Activated B cell treated with CpG ODN at 0.5 μM for 24 hours (primary cell): ENCODE measurements at regions not wholly inside any gene's neighbourhood (a gene's known extent, or its start where the extent isn't known, plus 50 kb on each side); places are given as distances from the start of the nearest gene placed in this dataset.

Experiments
- ATAC-seq: fragments of 200-7000 bp; cut with Tn5 transposase; one replicate; pipeline ENCODE4 v1.10.0; 2021; ENCODE audit warnings: low read depth, mild to moderate bottlenecking, moderate library complexity
- CTCF ChIA-PET: fragments of 350-600 bp; sonication (Branson Sonifier 250); formaldehyde crosslinking; loops from one replicate; lab custom pipeline; 2021; ENCODE audit warnings: antibody characterized with exemption; lab: Charles Lee
- POLR2A ChIA-PET: fragments of 350-600 bp; sonication (Branson Sonifier 250); formaldehyde crosslinking; loops from one replicate; lab custom pipeline; 2021; ENCODE audit warnings: antibody characterized with exemption; lab: Charles Lee
- DNase-seq: peaks from one replicate; pipeline ENCODE4 v3.0.0; 2022
- H3K27ac Mint-ChIP-seq: one replicate; pipeline ENCODE4 v1.8.0; 2020; ENCODE audit warnings: mixed read lengths
- H3K27me3 Mint-ChIP-seq: one replicate; pipeline ENCODE4 v1.8.0; 2021; ENCODE audit warnings: mixed read lengths
- H3K36me3 Mint-ChIP-seq: one replicate; pipeline ENCODE4 v1.8.0; 2021; ENCODE audit warnings: low read depth, mixed read lengths
- H3K4me1 Mint-ChIP-seq: one replicate; pipeline ENCODE4 v1.8.0; 2021; ENCODE audit warnings: mixed read lengths
- H3K4me3 Mint-ChIP-seq: one replicate; pipeline ENCODE4 v1.8.0; 2020; ENCODE audit warnings: mild to moderate bottlenecking, mixed read lengths
- H3K9me3 Mint-ChIP-seq: one replicate; pipeline ENCODE4 v1.8.0; 2020; ENCODE audit warnings: mixed read lengths
- CTCF ChIP-seq: fragments of 200-600 bp; IDR thresholded peaks from one replicate; pipeline ENCODE4 v1.8.0; 2022; ENCODE audit warnings: antibody characterized with exemption, mild to moderate bottlenecking
- intact Hi-C: fragments of 100-400 bp; cut with micrococcal nuclease; formaldehyde crosslinking; loops from one replicate; pipeline ENCODE4 v1.15.1; 2024

- Mint-ChIP-seq H3K27me3 (no peaks in the 10 kb centered on the region), H3K36me3 (no peaks in the 10 kb centered on the region), H3K9me3 (no peaks in the 10 kb centered on the region), H3K4me1 (no peaks in the 10 kb centered on the region), H3K27ac (no peak overlapping the region), H3K4me3 (no peak overlapping the region)
- no peak for DNase-seq
- no peak for TF ChIP-seq CTCF
- ChIA-PET POLR2A (no interaction called here), CTCF (interaction anchor here (1.4 kb wide), 1 partner anchor 456 kb away, joined by 3 read pairs; no protein-coding TSS in a partner anchor)
- no peak for ATAC-seq
- intact Hi-C loops = no loop called here
Measured at GRCh38 chr13:47418206-47418920, 521.5 kb upstream of the HTR2A start.

GRCh38 chr13:47417485-47417884, 520.6 kb upstream of the HTR2A start:
- no peaks in the 10 kb centered on the region for H3K9me3 Mint-ChIP-seq

DNA sequence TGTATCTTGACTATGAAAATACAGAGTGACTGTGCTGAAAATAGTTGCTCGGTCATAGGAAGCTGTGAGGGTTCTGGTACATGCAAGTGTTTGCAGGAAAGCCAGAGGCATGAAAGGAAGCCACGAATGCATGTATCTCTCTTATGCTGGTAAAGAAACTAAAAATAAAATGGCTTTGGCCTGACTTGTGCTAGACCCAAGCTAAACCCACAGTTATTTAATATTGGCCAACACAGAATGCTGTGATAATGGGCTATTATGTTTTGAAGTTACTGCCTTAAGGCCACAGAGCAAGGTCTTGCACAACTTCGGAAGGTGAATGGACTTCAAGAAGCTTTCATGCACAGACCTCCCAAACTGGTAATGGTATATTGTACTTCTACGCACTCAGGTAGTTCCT, 518.2 kb upstream of the HTR2A start:
- intact Hi-C loops = no loop called here
- H3K36me3 Mint-ChIP-seq = no peaks in the 10 kb centered on the region
- H3K4me3 Mint-ChIP-seq = no peak overlapping the region
- no peak for TF ChIP-seq CTCF
- no peak for DNase-seq
- no peaks in the 10 kb centered on the region for H3K27me3 Mint-ChIP-seq
- H3K9me3 Mint-ChIP-seq = no peaks in the 10 kb centered on the region
- ChIA-PET CTCF (no interaction called here), POLR2A (no interaction called here)
- ATAC-seq = no peak
- H3K4me1 Mint-ChIP-seq = no peaks in the 10 kb centered on the region
- H3K27ac Mint-ChIP-seq = no peak overlapping the region

More at GRCh38 chr13:47417485-47417884, 520.6 kb upstream of the HTR2A start:
- H3K27me3 Mint-ChIP-seq = no peaks in the 10 kb centered on the region
- no peak overlapping the region for H3K4me3 Mint-ChIP-seq
- H3K27ac Mint-ChIP-seq = no peak overlapping the region
- no peak for ATAC-seq
- POLR2A ChIA-PET = no interaction called here
- H3K36me3 Mint-ChIP-seq = no peaks in the 10 kb centered on the region
- CTCF ChIA-PET = interaction anchor here (1.4 kb wide), 1 partner anchor 455 kb away, joined by 3 read pairs; no protein-coding TSS in a partner anchor
- DNase-seq = no peak
- TF ChIP-seq CTCF = no peak
- no peaks in the 10 kb centered on the region for H3K4me1 Mint-ChIP-seq
- intact Hi-C loops = no loop called here

- DNase-seq (no peak), ATAC-seq (no peak)
- POLR2A ChIA-PET = no interaction called here
- H3K36me3 Mint-ChIP-seq = no peaks in the 10 kb centered on the region
- H3K4me3 Mint-ChIP-seq = no peak overlapping the region
- CTCF ChIA-PET = no interaction called here
- no peaks in the 10 kb centered on the region for H3K27me3 Mint-ChIP-seq
- TF ChIP-seq CTCF = no peak
- no peaks in the 10 kb centered on the region for H3K4me1 Mint-ChIP-seq
- H3K9me3 Mint-ChIP-seq = no peaks in the 10 kb centered on the region
- no peak overlapping the region for H3K27ac Mint-ChIP-seq
- intact Hi-C loops = no loop called here
Measured at GRCh38 chr13:47413526-47413925, 516.7 kb upstream of the HTR2A start.

DNA sequence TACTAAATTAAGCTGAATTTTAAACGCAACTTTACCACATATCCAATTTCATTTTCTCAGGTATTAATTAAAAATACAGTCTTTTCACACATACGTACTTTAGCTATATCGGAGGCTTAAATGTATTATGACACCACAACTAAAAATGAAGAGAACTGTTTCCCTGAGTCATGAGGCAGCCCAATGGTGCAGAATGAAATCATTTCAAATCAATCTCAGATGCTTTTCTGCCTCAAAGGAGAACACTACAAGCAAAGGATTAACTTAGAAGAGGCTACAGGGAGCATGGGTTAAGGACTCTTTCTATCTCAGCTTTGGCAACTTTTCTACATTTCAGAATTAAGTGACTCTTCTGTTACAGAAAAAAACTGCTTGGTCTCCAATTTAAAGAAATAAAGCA, 516.3 kb upstream of the HTR2A start:
- no peak for TF ChIP-seq CTCF
- Mint-ChIP-seq H3K27ac (no peak overlapping the region), H3K4me3 (no peak overlapping the region), H3K27me3 (no peaks in the 10 kb centered on the region), H3K9me3 (no peaks in the 10 kb centered on the region), H3K36me3 (no peaks in the 10 kb centered on the region), H3K4me1 (no peaks in the 10 kb centered on the region)
- intact Hi-C loops = no loop called here
- ChIA-PET POLR2A (no interaction called here), CTCF (no interaction called here)
- ATAC-seq (no peak), DNase-seq (no peak)
